Heart left ventricle (tissue), 16 donors: ENCODE measurements at regions not wholly inside any gene's neighbourhood (a gene's known extent, or its start where the extent isn't known, plus 50 kb on each side); places are given as distances from the start of the nearest gene placed in this dataset.

Experiments
- ATAC-seq, 4 donors: fragments of 200-7000 bp; cut with Tn5 transposase; one replicate each; pipeline ENCODE4 v1.9.1; 2020 to 2022; ENCODE audit warnings: moderate library complexity in 4 of 4, mild to moderate bottlenecking in 3 of 4, moderate number of reproducible peaks in 1 of 4
- DNase-seq, 5 donors: peaks; one replicate each; pipeline ENCODE4 v3.0.0-alpha.2; 2020
- H3K27ac ChIP-seq, 12 donors: fragments of 200-600 bp; sonication (generic) in 4 of 12; one replicate each; pipeline versions ENCODE4 v1.5.0 to v1.8.0; 2016 to 2022; ENCODE audit warnings: mild to moderate bottlenecking in 2 of 12
- H3K27me3 ChIP-seq, 9 donors: fragments of 200-600 bp; sonication (generic) in 2 of 9; one replicate each; pipeline versions ENCODE4 v1.5.1 to v1.8.0; 2016 to 2022; ENCODE audit warnings: mild to moderate bottlenecking in 3 of 9
- H3K36me3 ChIP-seq, 9 donors: fragments of 200-600 bp; sonication (generic) in 2 of 9; one replicate each; pipeline versions ENCODE4 v1.5.0 to v1.8.0; 2018 to 2022; ENCODE audit warnings: mild to moderate bottlenecking in 2 of 9
- H3K4me1 ChIP-seq, 12 donors: fragments of 200-600 bp; sonication (generic) in 4 of 12; one replicate each; pipeline versions ENCODE4 v1.5.0 to v1.8.0; 2016 to 2022; ENCODE audit warnings: mild to moderate bottlenecking in 3 of 12
- H3K4me3 ChIP-seq, 12 donors: fragments of 200-600 bp; sonication (generic) in 4 of 12; one replicate each; pipeline versions ENCODE4 v1.5.0 to v1.8.0; 2017 to 2022; ENCODE audit warnings: mild to moderate bottlenecking in 9 of 12, moderate library complexity in 4 of 12
- H3K9me3 ChIP-seq, 12 donors: fragments of 200-600 bp; sonication (generic) in 4 of 12; one replicate each; pipeline versions ENCODE4 v1.5.0 to v1.8.0; 2016 to 2022; ENCODE audit warnings: mild to moderate bottlenecking in 1 of 12
- POLR2A ChIP-seq, 2 donors: fragments of 450-650 bp; IDR thresholded peaks; one replicate each; pipeline ENCODE4 v1.6.1; 2017; ENCODE audit warnings: antibody characterized with exemption in 2 of 2, mild to moderate bottlenecking in 2 of 2, moderate library complexity in 2 of 2
- WGBS, 4 donors: extraction: QIAGEN DNeasy Blood & Tissue Kit in 2 of 4; methylation state at CpG; one replicate each; pipeline versions ENCODE4 v1.1.5 to v1.1.7; 2013 to 2018; 5-methylcytosine and 5-hydroxymethylcytosine counted together
- intact Hi-C, 10 donors: fragments of 100-400 bp; cut with DNase I; formaldehyde crosslinking; loops; one replicate each; pipeline versions ENCODE4 v1.11.1 to v1.14.2; 2022
- TF ChIP-seq, protein P1 (sequence below), 12 donors: fragments of 200-600 bp; sonication (generic) in 4 of 12; IDR thresholded peaks; one replicate each; pipeline versions ENCODE4 v1.5.0 to v1.8.0; 2018 to 2022; ENCODE audit warnings: antibody characterized with exemption in 12 of 12, mild to moderate bottlenecking in 5 of 12
- donor health status: ischemic (EF 13 %, LVEDD 7.1; RV severe dilation, severe dysfunction).
- donor health status: healthy with polysubstance abuse.
- donor health status: DM: no; HTN: yes; CAD: no.
- donor health status: DM: no; HTN: no; CAD: no.
- donor health status: ischemic (EF 25% LVEDD 6.9; RV normal size, moderate dysfunction).
- donor health status: ischemic (EF 25% LVEDD 5.7; RV mildly dilated, moderate dysfunction).
- donor health status: healthy.
- donor health status: DM: yes; HTN: yes; CAD: no.
- donor health status: ischemic (EF 35%, LVEDD 5.7; RV mildly dilated, moderate dysfunction).
- donor health status: nonischemic (EF 11% LVEDD 7.7; RV severe dilation, severe dysfunction).
- donor health status: DM: yes; HTN: yes; CAD: no.
- donor health status: PGD.
- donor health status: ischemic (EF 29% LVEDD 5.4; RV normal size, mild dysfunction).
- donor health status: nonischemic (EF 23%, LVEDD 6.1; RV moderate dilation, normal function).

DNA sequence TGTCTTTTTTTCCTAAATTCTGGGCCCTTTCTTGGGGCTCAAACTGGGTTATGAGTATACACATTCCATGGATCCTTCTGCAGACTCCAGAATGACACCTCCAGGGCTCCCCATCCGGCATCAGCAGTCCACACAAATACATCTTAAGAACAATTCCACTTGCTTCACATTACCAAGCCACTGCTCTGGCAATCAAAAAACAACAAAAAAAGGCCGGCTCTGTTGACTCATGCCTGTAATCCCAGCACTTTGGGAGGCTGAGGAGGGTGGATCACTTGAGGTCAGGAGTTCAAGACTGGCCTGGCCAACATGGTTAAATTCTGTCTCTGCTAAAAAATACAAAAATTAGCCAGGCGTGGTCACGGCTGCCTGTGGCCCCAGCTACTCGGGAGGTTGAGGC is 49.9 kb upstream of the LPP start:
- intact Hi-C loops, result no loop called here
- H3K4me1 ChIP-seq, result no peaks in the 10 kb centered on the region
- TF ChIP-seq, protein P1, sequence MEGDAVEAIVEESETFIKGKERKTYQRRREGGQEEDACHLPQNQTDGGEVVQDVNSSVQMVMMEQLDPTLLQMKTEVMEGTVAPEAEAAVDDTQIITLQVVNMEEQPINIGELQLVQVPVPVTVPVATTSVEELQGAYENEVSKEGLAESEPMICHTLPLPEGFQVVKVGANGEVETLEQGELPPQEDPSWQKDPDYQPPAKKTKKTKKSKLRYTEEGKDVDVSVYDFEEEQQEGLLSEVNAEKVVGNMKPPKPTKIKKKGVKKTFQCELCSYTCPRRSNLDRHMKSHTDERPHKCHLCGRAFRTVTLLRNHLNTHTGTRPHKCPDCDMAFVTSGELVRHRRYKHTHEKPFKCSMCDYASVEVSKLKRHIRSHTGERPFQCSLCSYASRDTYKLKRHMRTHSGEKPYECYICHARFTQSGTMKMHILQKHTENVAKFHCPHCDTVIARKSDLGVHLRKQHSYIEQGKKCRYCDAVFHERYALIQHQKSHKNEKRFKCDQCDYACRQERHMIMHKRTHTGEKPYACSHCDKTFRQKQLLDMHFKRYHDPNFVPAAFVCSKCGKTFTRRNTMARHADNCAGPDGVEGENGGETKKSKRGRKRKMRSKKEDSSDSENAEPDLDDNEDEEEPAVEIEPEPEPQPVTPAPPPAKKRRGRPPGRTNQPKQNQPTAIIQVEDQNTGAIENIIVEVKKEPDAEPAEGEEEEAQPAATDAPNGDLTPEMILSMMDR (IDR thresholded peaks at IDR 0.05), result no peak
- TF ChIP-seq POLR2A (IDR thresholded peaks at IDR 0.05), result no peak
- no peak overlapping the region for H3K27ac ChIP-seq
- ATAC-seq, result no peak
- DNase-seq, result no peak
- 89 to 95% (median 93%) methylated on average over 5 of the region's 5 CpGs for WGBS, 4 donors
- H3K27me3 ChIP-seq, result no peaks in the 10 kb centered on the region
- H3K36me3 ChIP-seq, result no peaks in the 10 kb centered on the region
- peaks cover 0 to 20% (median 3%) of the 10 kb centered on the region in 12 donors for H3K9me3 ChIP-seq
- H3K4me3 ChIP-seq, result no peak overlapping the region
